Ecto neural progenitor cell (in vitro differentiated cells): ENCODE measurements at regions not wholly inside any gene's neighbourhood (a gene's known extent, or its start where the extent isn't known, plus 50 kb on each side); places are given as distances from the start of the nearest gene placed in this dataset.
"Not testable (repeated sequence)": the region's sequence is repeated elsewhere in the genome, so short reads cannot be mapped to it uniquely, and the experiment has no call there.

Experiments
- DNase-seq: peaks from one replicate; pipeline ENCODE4 v3.0.0-alpha.2; 2018; ENCODE audit warnings: low spot score

DNA sequence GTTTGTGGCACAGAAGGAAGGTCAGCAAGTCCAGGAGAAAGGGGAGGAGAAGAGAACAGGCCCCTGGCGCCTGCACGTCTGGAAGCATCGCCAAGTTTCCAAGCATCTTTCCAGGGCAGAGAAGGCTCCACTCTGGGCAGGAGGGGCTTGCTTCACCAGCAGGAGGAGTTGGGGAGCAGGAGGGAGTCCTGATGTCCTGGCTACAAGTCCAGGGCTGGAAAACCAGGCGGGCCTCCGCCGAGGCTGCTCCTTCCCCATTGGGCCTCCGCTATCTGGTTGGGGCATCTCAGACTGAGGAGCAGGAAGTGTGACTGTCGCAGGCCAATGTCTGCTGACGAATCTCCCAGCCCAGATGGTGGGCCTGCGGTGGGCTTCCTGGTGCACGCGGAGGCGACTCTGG, 421.9 kb downstream of the PREX1 start:
- DNase-seq: no peak

DNA sequence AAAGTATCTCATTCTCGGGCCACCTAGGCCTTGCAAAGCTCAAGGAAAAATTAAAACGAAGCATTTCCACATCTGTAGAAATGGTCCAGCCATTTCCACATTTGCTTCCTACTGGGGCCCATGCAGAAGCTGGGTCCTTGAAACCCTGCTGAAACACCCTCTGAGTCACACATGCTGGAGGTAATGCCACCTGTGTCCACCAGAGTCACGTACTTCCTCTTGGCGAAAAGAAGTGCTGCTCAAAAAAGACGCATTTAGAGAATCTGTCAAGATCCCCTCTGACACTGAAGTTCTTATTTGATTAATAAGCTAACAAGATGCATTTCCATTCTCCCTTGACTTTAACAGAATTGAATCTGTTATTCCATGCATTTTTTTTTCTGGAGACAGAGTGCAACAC, 423.2 kb downstream of the PREX1 start:
- DNase-seq: no peak

GRCh38 chr20:48403167-48403761, 424.5 kb downstream of the PREX1 start:
- no peak for DNase-seq

GRCh38 chr20:48401359-48401758, 426.4 kb downstream of the PREX1 start:
- no peak for DNase-seq

- no peak for DNase-seq
Measured at GRCh38 chr20:48400009-48400408, 427.8 kb downstream of the PREX1 start.

GRCh38 chr20:48398506-48399449, 429.0 kb downstream of the PREX1 start:
- DNase-seq: no peak

- DNase-seq: not testable (repeated sequence)
Measured at GRCh38 chr20:48396981-48397861, 430.6 kb downstream of the PREX1 start.

DNA sequence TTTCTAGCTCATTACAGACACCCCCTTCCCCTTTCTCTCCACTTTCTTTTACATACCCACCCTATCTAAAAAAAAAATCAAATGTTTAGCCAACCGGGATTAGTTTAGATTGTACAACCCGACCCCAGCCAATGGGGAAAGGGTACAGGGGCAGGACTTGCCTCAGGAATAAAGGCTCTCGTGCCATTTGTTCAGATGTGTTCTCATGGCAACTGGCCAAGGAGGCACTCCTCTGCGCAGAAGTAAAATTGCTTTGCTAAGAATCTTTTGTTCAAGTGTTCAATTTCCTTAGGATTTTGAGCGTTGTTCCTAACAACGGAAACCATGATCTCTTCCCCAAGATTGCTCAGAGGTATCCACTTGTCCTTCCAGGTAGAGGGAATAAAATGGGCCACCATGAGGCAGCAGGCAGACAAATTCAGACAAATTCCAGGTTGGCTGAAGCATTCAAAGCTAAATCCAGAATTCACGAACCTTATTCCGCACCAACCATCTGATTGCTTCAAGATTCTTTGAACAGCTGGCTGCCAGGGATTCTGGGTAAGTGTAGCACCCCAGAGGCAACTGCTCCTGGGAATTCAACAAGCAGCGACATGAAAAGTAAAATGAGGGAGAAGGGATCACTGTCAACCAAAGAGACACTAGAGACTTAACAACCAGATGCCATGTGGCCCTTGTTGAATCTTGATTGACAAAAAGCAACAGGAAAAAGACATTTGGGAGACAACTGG, 431.8 kb downstream of the PREX1 start:
- DNase-seq: no peak

GRCh38 chr20:48394415-48395081, 433.3 kb downstream of the PREX1 start:
- DNase-seq: no peak

DNA sequence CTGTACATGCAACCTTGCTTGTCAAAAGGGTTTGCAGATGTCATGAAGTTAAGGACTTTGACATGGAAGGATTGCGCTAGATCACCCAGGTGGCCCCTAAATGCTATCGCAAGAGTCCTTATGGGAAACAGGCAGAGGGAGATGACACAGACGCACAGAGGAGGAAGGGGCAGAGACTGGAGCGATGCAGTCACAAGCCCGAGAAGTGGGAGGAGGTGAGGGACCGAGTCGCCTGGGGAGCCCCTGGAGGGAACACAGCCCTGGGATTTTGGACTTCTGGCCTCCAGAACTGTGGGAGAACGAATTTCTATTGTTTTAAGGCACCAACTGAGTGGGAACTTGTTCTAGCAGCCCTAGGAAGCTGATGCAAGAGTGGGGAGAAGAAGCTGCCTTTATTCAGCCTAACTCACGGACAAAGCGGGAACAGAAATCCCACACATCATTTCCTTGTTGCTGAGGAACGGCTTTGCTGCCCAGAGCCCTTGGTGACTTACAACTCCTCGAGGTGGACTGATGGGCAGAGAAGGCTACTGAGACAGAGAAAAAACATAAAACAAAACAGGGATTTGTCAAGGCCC, 434.0 kb downstream of the PREX1 start:
- DNase-seq: no peak

GRCh38 chr20:48393311-48393685, 434.5 kb downstream of the PREX1 start:
- DNase-seq: no peak

- no peak for DNase-seq
Measured at GRCh38 chr20:48392407-48393310, 435.1 kb downstream of the PREX1 start.

GRCh38 chr20:48390981-48391380, 436.8 kb downstream of the PREX1 start:
- no peak for DNase-seq

DNA sequence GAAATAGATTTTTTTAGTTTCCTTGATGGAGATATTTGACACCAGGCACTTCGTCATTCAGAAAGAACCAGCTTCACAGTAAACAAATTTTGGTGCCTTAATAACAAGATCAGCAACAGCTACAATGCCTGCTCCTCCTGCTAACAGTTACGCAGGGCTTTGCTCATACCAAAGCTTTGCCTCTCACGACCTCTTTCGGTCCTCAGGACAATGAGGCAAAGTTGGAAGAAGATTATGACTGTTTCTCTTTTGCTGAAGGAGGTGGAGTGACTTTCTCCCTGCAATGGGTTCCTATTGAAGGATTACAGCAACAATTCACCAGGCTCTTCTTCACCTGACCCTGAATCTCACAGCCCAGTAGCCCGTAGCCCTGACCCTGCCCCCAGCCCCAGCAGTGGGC, 440.1 kb downstream of the PREX1 start:
- DNase-seq: no peak

DNA sequence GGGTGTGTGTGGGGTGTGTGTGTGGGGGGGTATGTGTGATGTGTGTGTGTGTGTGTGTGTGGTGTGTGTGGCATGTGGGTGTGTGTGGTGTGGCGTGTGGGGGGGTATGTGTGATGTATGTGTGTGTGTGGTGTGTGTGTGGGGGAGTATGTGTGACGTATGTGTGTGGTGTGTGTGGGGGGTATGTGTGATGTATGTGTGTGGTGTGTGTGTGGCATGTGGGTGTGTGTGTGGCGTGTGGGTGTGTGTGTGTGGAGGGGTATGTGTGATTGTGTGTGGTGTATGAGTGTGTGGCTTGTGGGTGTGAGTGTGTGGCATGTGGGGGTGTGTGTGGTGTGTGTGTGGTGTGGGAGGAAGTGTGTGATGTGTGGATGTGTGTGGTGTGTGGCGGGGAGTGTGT, 442.3 kb downstream of the PREX1 start:
- DNase-seq: no peak

DNA sequence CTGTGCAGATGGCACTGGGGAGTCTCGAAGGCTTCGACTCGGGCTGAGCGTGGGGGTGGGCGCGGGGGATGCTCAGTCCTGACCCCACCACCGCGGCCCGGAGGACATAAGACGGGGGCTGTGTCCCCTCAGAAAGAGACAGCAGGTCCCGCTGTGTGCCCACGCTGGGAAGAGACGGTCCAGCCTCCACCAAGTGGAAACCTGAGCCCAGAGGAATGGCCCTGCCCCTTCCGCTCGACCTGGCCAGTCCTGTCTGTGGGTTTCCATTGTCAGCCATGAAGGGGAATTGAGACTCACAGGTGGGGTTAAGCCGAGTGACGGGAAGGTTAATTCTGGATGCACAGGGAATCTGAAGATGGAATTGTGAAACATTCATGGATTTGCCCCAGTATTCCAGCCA, 442.7 kb downstream of the PREX1 start:
- DNase-seq: no peak

- no peak for DNase-seq
Measured at GRCh38 chr20:48384147-48384818, 443.5 kb downstream of the PREX1 start.

DNA sequence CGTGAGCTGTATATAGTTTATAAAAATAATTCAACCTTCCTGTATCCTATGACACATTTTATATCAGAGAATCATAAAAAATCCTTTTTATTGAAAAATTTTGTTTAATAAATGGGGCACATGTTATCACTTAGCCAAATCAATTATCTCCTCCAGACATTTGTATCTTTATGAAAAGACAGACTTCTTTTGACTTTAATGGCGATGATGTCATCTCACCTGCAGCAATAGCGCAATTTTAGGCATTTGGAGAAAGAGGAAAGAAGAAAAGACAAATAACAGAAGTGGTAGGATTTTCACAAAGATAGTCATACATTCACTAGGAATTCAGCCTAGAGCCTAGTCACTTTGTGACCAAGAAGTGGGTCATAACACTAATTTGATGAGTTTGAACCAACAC, 444.5 kb downstream of the PREX1 start:
- DNase-seq: no peak

DNA sequence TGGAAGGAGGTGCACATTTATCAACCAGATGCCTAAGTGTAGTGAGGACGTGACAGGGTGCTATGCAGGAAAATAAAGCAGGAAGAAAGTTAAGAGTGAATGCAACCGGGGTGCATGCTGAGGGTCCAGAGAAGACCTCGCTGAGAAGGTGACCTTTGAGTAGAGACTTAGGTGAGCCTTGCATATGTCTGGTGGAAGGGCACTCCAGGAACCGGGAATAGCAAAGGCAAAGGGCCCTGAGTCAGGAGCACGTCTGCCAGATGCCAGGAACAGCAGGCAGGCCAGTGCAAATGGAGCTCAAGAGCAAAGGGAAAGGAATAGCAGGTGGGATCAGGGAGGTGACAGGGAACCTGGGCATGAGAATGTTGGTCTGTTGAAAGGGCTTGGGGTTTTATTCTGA, 445.5 kb downstream of the PREX1 start:
- DNase-seq: no peak
